AG04450 (cell line): ENCODE measurements at regions not wholly inside any gene's neighbourhood (a gene's known extent, or its start where the extent isn't known, plus 50 kb on each side); places are given as distances from the start of the nearest gene placed in this dataset.

Experiments
- CTCF ChIA-PET: fragments of 300-600, 350-600 bp; formaldehyde crosslinking; extraction: SDS; loops from one replicate; lab custom pipeline; 2022; ENCODE audit warnings: antibody characterized with exemption, inconsistent platforms; lab: Charles Lee
- POLR2A ChIA-PET: fragments of 350-600 bp; formaldehyde crosslinking; extraction: SDS; loops from one replicate; lab custom pipeline; 2021; ENCODE audit warnings: antibody characterized with exemption, inconsistent platforms; lab: Yijun Ruan, JAX
- DNase-seq: peaks from one replicate; pipeline ENCODE4 v3.0.0-alpha.2; 2011; ENCODE audit warnings: low read depth, low spot score
- H3K27ac ChIP-seq: one replicate; pipeline ENCODE4 v1.5.1; 2012; ENCODE audit warnings: low read depth, low read length, control low read depth
- H3K27me3 ChIP-seq: one replicate; pipeline ENCODE4 v1.6.0; 2012; ENCODE audit warnings: low read length; ENCODE audit not compliant: control insufficient read depth, insufficient read depth
- H3K4me3 ChIP-seq: 2 replicates; pipeline ENCODE4 v1.5.1; 2011; ENCODE audit warnings: mild to moderate bottlenecking, low read depth, low read length, control low read depth
- H3K9me3 ChIP-seq: 2 replicates; pipeline ENCODE4 v1.5.1; 2012; ENCODE audit warnings: low read length; ENCODE audit not compliant: control insufficient read depth, insufficient read depth
- TF ChIP-seq, protein P1 (sequence below): IDR thresholded peaks from 2 replicates; pipeline ENCODE4 v1.5.1; 2011; ENCODE audit warnings: low read depth, low read length, control low read depth, inconsistent platforms

DNA sequence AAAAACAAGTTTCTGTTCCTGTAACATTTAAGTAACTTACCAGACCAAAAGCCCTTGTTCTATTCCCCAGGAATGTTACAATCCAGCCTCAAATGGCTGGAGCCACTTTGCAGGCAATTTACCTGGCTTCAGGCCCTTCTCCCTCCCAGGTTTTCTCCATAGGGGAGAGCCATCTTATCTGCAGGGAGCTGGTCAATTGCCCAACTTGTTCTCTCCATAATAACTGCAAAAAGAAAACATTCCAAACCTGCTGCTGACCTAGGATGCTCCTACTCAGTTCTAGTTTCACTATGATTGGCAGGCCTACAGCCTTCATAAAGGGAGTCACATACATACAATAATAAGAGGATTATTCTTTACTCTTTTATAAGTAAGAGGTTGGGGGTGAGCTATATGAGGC, 670.7 kb downstream of the PCDH7 start:
- Histone ChIP-seq H3K4me3 (no peak overlapping the region), H3K9me3 (no peaks in the 10 kb centered on the region), H3K27me3 (no peaks in the 10 kb centered on the region), H3K27ac (no peak overlapping the region)
- DNase-seq, result no peak
- TF ChIP-seq, protein P1, sequence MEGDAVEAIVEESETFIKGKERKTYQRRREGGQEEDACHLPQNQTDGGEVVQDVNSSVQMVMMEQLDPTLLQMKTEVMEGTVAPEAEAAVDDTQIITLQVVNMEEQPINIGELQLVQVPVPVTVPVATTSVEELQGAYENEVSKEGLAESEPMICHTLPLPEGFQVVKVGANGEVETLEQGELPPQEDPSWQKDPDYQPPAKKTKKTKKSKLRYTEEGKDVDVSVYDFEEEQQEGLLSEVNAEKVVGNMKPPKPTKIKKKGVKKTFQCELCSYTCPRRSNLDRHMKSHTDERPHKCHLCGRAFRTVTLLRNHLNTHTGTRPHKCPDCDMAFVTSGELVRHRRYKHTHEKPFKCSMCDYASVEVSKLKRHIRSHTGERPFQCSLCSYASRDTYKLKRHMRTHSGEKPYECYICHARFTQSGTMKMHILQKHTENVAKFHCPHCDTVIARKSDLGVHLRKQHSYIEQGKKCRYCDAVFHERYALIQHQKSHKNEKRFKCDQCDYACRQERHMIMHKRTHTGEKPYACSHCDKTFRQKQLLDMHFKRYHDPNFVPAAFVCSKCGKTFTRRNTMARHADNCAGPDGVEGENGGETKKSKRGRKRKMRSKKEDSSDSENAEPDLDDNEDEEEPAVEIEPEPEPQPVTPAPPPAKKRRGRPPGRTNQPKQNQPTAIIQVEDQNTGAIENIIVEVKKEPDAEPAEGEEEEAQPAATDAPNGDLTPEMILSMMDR, result no peak
- POLR2A ChIA-PET, result no interaction called here
- CTCF ChIA-PET, result no interaction called here

DNA sequence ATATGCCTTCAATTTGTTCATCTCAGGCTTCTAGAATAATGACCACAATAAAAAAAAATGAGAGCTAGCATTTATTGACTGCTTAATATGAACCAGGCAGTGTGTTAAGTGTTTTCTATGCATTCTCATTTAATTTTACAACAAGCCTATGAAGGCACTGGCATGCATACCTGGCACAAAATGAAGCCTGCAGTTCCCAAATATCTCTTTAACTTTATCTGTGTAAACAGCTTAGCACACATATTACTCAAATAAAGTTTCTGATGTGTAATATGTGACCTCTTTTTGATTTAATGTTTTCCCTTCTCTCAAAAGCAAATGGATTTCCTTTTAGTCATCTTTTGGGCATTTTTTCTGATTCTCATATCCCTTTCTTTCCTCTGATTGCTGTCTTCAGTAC, 671.8 kb downstream of the PCDH7 start:
- POLR2A ChIA-PET, result no interaction called here
- no peak for DNase-seq
- H3K9me3 ChIP-seq, result no peaks in the 10 kb centered on the region; the same call in 1 of the 2 replicates
- H3K27me3 ChIP-seq, result no peaks in the 10 kb centered on the region
- CTCF ChIA-PET, result no interaction called here
- TF ChIP-seq, protein P1, result no peak
- no peak overlapping the region for H3K4me3 ChIP-seq
- H3K27ac ChIP-seq, result no peak overlapping the region

DNA sequence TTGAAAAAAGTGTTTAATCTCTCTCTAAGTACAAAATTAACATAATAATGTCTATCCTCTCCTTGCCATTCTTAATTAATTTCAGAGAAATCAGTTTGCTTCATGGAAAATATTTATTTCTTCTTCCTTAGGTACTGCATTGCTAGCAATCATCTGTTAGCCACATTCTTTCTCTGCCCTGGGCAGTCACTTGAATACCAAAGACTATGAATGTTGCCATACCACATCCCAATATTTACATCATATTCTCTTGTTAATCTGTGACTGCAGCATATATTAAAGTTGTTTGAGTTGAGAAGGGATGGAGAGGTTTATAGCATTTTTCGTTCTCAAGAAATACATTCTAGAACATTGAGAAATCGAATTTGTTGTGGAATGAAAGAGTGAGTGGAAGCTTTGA, 672.8 kb downstream of the PCDH7 start:
- H3K9me3 ChIP-seq, result no peaks in the 10 kb centered on the region; the same call in 1 of the 2 replicates
- no peak overlapping the region for H3K4me3 ChIP-seq
- no peak overlapping the region for H3K27ac ChIP-seq
- POLR2A ChIA-PET, result no interaction called here
- TF ChIP-seq, protein P1, result no peak
- H3K27me3 ChIP-seq, result no peaks in the 10 kb centered on the region
- DNase-seq, result no peak
- CTCF ChIA-PET, result no interaction called here

DNA sequence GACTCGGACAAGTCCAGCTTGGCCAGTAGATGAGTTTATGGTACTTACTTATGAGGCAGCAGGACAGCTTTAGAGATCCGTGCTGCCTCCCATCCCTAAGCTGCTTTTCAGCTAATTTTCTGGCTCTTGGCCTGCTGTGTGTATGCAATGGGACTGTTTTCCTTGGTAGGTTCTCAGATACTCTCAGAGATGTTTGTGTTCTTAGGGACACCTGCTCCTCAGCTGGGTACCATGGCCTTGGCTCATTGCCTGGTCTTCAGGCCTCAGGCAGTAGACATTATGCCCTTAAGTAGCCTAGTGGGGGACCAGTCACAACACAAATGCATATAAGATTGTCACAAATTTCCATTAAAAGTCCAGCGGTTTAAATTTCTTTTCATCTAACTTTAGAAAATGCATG, 688.0 kb downstream of the PCDH7 start:
- CTCF ChIA-PET, result no interaction called here
- H3K9me3 ChIP-seq, result no peaks in the 10 kb centered on the region
- DNase-seq, result no peak

DNA sequence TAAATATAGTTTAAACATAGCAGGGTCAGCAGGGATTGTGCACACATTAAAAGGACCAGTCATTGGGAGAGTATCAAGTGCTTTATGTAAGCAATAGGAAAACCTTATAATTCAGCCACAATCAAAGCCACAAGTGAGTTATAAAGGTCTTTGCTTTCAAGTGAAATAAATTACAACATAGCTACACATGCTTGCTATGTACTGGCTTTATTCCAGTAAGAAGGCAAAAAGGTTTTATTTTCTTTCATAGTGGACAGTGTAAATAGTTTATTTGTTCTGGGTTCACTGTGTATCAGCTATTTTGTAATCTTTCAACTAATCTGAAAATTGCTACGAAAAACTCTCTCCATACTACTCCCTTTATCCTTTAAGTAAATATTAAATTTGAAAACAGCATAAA, 691.4 kb downstream of the PCDH7 start:
- no peak overlapping the region for H3K27ac ChIP-seq
- H3K27me3 ChIP-seq, result no peaks in the 10 kb centered on the region
- ChIA-PET POLR2A (no interaction called here), CTCF (no interaction called here)
- TF ChIP-seq, protein P1, result no peak
- no peak for DNase-seq
- no peak overlapping the region for H3K4me3 ChIP-seq
- no peaks in the 10 kb centered on the region for H3K9me3 ChIP-seq

More for the DNA sequence above, 688.0 kb downstream of the PCDH7 start:
- POLR2A ChIA-PET, result no interaction called here
- H3K27ac ChIP-seq, result no peak overlapping the region
- TF ChIP-seq, protein P1, result no peak
- no peaks in the 10 kb centered on the region for H3K27me3 ChIP-seq
- no peak overlapping the region for H3K4me3 ChIP-seq
